HG03135 (cell line): ENCODE measurements at regions not wholly inside any gene's neighbourhood (a gene's known extent, or its start where the extent isn't known, plus 50 kb on each side); places are given as distances from the start of the nearest gene placed in this dataset.
"Not testable (repeated sequence)": the region's sequence is repeated elsewhere in the genome, so short reads cannot be mapped to it uniquely, and the experiment has no call there.

ENCODE experiments used
- ATAC-seq: cut with Tn5 transposase; IDR thresholded peaks from one replicate; pipeline ENCODE4 v1.9.1; 2021; ENCODE audit warnings: mild to moderate bottlenecking, moderate library complexity; ENCODE audit not compliant: unreplicated experiment

- no peak for ATAC-seq
Measured at GRCh38 chr10:78207216-78207615, 173.6 kb downstream of the RPS24 start.

DNA sequence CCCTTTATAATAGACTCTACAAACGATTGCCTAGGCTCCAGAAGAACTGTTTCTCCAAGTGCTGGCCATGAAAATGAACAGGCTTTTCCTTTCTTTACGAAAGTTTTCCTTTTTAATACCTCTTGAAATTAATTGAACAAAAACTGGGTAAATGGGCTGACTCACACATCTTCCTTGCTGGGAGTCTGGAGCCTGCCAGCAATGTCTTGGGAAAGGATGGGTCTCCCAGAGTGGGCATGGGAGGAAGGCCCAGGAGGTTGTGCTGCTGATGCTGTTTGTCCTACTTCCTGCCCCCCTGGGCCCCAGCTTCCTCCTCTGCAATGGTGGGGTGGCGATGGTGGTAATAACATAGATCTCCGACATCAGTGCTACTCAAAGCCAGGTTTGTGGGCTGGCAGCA, 174.1 kb downstream of the RPS24 start:
- no peak for ATAC-seq

DNA sequence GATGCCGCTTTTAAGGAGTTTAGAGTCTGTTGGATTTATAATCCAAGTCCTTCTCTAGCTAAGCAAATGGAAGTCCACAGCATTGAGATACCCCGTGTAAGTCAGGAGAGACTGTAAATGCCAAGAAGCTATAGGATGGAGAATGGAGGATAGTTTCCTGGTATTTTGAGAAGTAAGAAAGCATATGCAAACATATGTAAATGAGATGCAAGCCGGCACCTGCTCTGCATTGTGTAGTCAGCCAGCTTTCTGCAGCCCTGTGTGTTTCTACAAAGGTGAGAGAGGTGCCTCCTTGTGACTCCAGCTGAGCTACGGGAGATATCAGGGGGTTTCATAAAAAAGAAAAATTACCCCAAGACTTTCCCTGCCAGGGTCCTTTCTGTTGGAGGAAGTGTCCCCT, 176.3 kb downstream of the RPS24 start:
- no peak for ATAC-seq

GRCh38 chr10:78210548-78210947, 176.9 kb downstream of the RPS24 start:
- ATAC-seq = no peak

DNA sequence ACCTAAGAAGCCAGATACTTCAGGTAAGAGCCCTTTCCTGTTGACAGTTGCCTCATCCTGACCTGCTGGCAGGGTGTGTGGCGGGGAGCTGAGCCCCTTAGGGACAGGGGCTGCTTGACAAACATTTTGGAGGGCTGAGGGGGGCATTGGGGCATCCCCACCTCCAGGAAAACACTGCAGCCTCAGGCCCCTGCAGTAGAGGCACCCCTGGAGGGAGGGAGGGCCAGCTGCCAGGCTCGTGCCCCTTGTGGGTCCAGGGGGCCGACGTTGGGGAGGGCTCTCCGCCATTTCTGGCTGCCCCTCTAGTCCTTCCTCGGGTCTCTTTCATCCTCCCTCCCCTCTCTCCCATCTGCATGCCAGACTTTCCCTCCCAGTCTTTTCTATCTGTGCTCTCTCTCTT, 177.3 kb downstream of the RPS24 start:
- no peak for ATAC-seq

DNA sequence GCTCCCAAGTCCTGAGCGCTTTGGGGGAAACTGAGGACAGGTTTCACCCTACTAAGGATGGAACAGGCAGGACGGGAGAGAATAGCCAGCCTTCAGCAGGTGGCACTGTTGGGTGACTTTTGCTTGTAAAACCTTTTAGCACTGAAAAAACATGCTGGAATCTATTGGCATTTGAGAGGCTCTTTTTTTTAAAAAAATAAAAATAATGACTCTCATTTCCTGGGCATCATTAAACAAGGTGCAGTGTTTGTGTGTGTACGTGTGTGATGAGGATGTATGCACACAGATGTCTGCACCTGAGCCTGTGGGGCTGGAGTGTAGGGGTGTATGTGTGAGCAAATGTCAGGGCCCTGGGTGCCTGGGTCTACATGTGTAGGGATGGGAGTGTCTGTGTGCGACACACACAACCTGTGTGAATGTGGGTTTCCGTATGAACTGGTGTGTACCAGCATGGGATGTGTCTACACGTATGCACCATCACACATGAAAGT, 177.9 kb downstream of the RPS24 start:
- ATAC-seq = no peak

DNA sequence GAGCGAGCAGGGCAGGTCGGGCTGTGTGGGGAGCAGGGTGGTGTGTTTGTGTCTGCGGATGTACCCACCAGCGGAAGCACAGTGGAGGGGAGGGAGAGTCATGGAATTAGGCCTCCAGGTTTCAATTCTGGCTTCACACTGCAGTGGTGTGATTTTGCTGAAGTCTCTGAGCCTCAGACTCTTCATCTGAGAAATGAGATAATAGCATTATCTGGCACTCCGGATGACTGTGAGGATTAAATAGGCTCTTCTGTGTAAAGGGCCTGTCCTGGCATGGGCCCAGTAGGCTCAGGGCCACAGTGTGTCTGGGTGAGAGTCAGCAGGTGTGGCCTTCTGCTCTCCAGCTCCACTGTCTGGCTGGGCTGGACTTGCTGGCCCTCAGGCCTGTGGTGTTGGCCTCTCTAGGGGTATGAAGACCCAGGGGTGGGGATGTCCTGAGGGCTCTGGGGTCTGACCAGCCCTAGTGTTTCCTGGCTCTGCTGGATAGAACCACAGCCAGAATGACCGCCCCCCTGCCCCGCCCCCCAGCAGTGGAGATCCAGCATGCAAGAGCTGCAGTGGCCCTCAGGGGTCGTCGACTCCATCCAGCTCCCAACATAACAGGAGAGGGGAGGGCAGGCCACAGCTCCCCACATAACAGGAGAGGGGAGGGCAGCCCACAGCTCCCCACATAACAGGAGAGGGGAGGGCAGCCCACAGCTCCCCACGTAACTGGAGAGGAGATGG, 178.6 kb downstream of the RPS24 start:
- no peak for ATAC-seq

GRCh38 chr10:78212786-78213175, 179.1 kb downstream of the RPS24 start:
- ATAC-seq = no peak

DNA sequence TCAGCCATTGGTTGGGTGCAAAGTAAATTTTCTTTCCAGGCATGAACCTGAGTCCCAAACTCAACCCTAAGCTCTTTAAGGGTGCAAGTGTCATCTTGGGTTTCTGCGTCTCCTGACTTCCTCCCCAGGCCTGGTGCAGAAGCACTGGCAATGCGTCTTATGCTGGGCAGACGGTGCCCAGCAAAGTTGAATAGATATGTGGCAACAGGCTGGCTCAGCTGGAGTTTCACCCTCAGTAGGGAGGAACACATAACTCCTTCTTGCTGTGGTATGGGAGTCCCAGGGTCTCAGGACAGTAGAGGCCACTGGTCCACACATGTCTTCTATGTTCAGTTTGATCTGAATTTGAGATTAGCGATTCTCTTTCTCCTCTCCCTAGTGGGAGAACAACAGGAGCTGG, 181.3 kb downstream of the RPS24 start:
- no peak for ATAC-seq

GRCh38 chr10:78215645-78216044, 182.0 kb downstream of the RPS24 start:
- no peak for ATAC-seq

DNA sequence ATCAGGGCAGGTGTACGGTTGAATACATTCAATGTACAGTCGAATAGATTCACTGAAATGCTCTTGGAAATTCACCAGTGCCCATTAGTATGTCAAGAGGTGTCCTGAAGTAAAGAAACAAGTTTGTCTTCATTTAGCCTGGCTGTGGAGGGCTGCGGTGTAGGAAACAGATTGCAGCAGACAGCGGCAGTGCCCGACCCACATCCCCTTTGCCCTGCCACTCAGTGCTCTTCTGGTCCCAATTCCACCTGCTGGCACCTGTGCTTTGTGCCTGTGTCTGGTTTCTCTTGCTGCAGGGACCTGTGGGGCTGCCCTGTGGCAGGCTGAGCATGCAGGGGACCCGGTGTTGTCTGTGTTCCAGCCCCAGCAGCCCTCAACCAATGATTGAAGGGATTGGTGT, 183.7 kb downstream of the RPS24 start:
- no peak for ATAC-seq

DNA sequence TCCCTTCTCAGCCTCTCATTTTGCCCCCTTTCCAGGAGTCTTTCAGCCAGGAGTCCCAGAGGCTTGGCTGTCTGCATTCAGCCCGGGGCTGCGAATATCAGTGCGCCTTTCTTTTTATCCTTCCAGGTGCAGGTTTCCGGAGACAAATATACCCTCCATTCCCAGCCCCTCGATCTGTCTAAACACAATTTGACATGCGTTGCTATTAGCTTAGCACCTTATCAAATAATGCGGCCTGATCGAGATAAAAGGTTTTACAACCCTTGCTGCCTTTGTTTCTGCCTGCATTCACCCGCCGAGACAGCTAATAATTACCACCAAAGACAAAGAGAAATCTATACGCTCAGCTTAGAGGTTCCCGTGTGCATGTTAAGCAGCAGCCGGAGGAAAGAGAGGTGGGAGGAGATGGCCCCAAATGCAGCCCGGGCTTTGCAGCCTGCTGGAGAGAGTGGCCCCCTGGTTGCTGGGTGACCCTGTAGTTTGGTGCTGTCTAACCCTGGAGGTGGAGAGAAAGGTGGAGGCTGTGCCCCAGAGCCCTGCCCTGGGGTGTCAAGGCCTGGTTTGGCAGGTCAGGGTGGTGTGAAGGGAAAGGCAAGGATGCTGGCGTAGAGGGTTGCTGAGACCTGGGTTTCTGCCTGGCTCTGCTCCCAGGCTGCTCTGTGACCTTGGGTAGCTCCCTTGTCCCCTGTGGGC, 185.3 kb downstream of the RPS24 start:
- no peak for ATAC-seq

DNA sequence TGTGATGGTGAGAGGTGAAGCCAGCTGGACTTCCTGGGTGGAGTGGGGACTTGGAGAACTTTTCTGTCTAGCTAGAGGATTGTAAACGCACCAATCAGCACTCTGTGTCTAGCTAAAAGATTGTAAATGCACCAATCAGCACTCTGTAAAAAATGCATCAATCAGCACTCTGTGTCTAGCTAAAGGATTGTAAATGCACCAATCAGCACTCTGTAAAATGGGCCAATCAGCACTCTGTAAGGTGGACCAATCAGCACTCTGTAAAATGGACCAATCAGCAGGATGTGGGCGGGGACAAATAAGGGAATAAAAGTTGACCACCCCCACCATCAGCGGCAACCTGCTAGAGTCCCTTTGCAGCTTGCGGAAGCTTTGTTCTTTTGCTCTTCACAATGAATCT, 185.9 kb downstream of the RPS24 start:
- ATAC-seq = not testable (repeated sequence)

- no peak for ATAC-seq
Measured at GRCh38 chr10:78220781-78221180, 187.1 kb downstream of the RPS24 start.

DNA sequence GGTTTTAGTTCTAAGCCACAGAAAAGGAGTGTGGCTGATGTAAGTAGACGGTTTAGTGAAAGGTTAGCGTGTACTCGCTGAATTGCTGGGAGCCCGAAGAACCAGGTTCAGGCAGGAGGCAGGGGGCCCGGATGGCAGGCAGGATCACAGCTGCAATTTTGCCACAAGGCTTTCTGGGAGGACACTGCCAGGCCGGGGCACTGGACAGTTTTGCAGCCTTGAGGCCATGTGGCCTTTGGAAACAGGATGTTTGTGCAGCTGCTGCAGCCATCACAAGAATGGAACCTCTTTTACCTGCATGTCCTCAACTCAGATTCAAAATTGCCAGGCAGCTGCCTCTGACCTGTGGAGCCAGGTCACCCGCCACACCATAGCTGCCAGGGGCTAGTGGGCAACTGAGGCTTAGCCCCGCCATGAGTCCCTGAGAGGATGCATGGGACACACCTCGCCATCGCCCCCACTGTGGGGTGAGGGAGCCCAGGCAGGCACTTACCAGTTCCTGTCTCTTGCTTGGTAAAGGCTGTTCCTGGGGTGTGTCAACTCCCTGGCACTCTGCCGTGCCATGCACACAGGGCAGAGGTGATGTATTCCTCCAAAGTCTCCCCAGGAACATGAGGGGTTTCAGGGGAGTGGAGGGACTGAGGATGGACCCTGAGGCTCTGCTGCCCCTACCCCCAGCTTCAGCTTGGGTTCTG, 188.6 kb downstream of the RPS24 start:
- no peak for ATAC-seq

DNA sequence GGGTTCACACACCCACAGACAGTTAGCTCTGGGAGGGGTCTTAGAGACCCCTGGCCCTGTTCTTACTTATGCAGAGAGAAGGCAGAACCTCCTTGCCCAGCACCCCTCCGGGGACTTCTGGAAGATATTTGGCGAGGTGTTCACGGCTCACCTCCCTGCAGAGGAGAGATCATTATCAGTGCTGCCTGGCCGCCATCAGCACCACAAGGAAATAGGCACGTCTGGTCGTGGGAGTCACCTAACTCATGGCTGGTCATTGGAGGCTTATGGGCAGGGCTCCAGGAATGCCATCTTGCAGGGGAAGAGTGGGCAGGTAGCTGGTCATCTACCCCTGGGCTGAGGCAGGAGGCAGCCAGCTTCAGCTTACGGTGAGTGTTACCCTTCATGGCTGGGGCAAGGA, 189.4 kb downstream of the RPS24 start:
- no peak for ATAC-seq

GRCh38 chr10:78224602-78225001, 190.9 kb downstream of the RPS24 start:
- ATAC-seq = no peak

DNA sequence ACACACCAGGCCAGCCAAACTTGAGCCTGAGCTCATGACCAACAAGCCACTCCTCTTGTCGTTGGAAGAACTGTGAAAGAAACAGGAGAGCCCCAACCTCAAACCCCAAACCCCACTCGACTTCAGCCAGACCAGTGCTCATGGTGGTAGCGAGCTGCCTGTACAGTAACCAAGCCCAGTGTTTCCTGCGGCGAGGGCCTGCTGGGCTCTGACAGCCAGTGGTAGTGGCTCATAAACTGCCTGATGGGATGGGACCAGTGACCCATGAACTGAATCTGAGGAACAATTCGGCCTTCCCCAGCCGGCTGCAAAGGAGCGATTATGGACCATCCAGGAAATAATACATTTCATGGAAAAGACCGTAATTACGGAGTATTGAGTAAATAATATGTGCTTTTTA, 191.9 kb downstream of the RPS24 start:
- ATAC-seq = no peak

DNA sequence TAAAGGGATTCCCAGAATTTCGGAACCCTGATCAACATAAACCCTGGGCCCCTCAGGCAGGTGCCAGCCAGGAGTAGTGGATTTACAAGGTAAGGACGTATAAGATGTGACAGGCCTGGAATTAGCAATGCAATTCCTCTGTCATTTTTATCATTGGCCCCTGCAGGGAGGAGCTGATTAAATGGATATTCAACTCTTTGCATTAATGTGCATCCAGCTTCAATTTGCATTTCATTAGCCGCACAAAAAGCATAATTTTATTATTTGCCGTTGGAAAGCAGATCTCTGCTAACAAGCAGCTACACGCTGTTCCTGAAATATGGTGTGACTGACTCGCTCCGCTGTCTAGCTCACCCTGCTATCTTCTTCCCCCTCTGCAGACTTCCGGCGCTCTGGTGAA, 195.8 kb downstream of the RPS24 start:
- no peak for ATAC-seq

GRCh38 chr10:78229950-78230675, 196.4 kb downstream of the RPS24 start:
- ATAC-seq = no peak

DNA sequence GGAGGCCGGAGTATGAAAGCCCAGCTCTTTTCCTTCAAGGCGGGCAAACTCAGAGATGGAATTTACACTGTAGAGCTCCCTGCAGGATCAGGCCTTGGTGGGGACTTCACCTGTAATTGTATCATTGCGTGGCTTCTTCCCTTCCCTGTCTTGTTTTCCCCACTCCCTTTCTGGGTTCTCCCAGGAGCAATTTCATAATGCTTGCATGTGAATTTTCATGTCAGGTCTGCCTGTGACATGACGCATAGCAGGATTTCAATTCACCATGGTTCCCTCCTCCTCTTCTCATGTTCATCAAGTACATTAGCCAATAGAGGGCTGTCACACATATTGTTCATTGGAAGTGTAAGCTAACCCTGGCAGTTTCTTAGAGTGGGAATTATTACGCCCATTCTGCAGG, 197.7 kb downstream of the RPS24 start:
- no peak for ATAC-seq
